Panc1 (cell line): ENCODE measurements at regions not wholly inside any gene's neighbourhood (a gene's known extent, or its start where the extent isn't known, plus 50 kb on each side); places are given as distances from the start of the nearest gene placed in this dataset.

Source experiments
- ATAC-seq: fragments of 200-7000 bp; cut with Tn5 transposase; 2 replicates; pipeline ENCODE4 v1.9.1; 2020; ENCODE audit warnings: mild to moderate bottlenecking, moderate library complexity
- BruUV-seq: library from RNA; stranded (reverse); fragments of 400-500 nt; replicated peaks from 2 replicates; lab custom pipeline; 2021; lab: Mats Ljungman, UMichigan
- CTCF ChIA-PET: fragments of 300-600 bp; sonication (Branson Sonifier 250); formaldehyde crosslinking; loops from one replicate; lab custom pipeline; 2022; ENCODE audit warnings: antibody characterized with exemption; lab: Charles Lee
- POLR2A ChIA-PET: fragments of 300-600 bp; sonication (Branson Sonifier 250); formaldehyde crosslinking; loops from one replicate; lab custom pipeline; 2022; ENCODE audit warnings: antibody characterized with exemption; lab: Charles Lee
- DNase-seq: peaks from one replicate; pipeline ENCODE4 v3.0.0-alpha.2; 2010; ENCODE audit warnings: low read depth, low spot score
- H3K27ac ChIP-seq: 2 replicates; pipeline ENCODE4 v1.5.1; 2011; ENCODE audit warnings: mild to moderate bottlenecking, low read length, inconsistent platforms
- H3K27me3 ChIP-seq: fragments of 200-500 bp; sonication (Bioruptor generic); 2 replicates; pipeline ENCODE4 v1.6.0; 2014; ENCODE audit warnings: low read length, inconsistent platforms; ENCODE audit not compliant: control insufficient read depth, insufficient read depth
- H3K36me3 ChIP-seq: fragments of 200-500 bp; sonication (Bioruptor generic); 2 replicates; pipeline ENCODE4 v1.5.1; 2014; ENCODE audit warnings: inconsistent platforms, mild to moderate bottlenecking, low read length, moderate library complexity; ENCODE audit not compliant: control insufficient read depth, insufficient read depth
- H3K4me1 ChIP-seq: 2 replicates; pipeline ENCODE4 v1.5.1; 2011; ENCODE audit warnings: inconsistent platforms, mild to moderate bottlenecking, low read length, moderate library complexity; ENCODE audit not compliant: control insufficient read depth, insufficient read depth
- H3K4me3 ChIP-seq, 2 experiments: 2 replicates each; pipeline ENCODE4 v1.5.1; 2011 to 2012; ENCODE audit warnings: low read depth in 2 of 2, low read length in 2 of 2, mild to moderate bottlenecking in 2 of 2, inconsistent platforms in 1 of 2, moderate library complexity in 1 of 2
- H3K9me3 ChIP-seq: fragments of 200-500 bp; sonication (Bioruptor generic); 2 replicates; pipeline ENCODE4 v1.5.1; 2014; ENCODE audit warnings: low read depth, mild to moderate bottlenecking, inconsistent platforms, low read length, moderate library complexity; ENCODE audit not compliant: control insufficient read depth, insufficient read depth
- POLR2AphosphoS5 ChIP-seq: IDR thresholded peaks from 2 replicates; pipeline ENCODE4 v1.6.1; 2012; ENCODE audit warnings: mild to moderate bottlenecking, low read depth, low read length, moderate library complexity
- SIN3A ChIP-seq: IDR thresholded peaks from 2 replicates; pipeline ENCODE4 v1.6.1; 2012; ENCODE audit warnings: low read depth, mild to moderate bottlenecking, low read length, moderate library complexity, borderline replicate concordance; ENCODE audit not compliant: insufficient read depth
- TCF7L2 ChIP-seq: IDR thresholded peaks from 2 replicates; pipeline ENCODE4 v1.6.1; 2011; ENCODE audit warnings: mild to moderate bottlenecking, low read depth, low read length, inconsistent platforms
- in situ Hi-C: cut with HindIII; loops from 2 replicates; pipeline ENCODE4 v1.10.0; 2016; ENCODE audit warnings: low sequenced_read_pairs, low pct_unique_long_range_greater_than_20kb
- intact Hi-C: fragments of 100-400 bp; cut with micrococcal nuclease; formaldehyde crosslinking; loops from one replicate; pipeline ENCODE4 v1.10.0; 2022; ENCODE audit not compliant: unreplicated experiment
- TF ChIP-seq, protein P1 (sequence below): fragments of 450-650 bp; IDR thresholded peaks from 2 replicates; pipeline ENCODE4 v1.5.1; 2017; ENCODE audit warnings: mild to moderate bottlenecking
- TF ChIP-seq, protein P2 (sequence below), 2 experiments: IDR thresholded peaks; 2 replicates each; pipeline ENCODE4 v1.6.1; 2011 to 2012; ENCODE audit warnings: low read depth in 2 of 2, control low read depth in 1 of 2, low read length in 1 of 2, mild to moderate bottlenecking in 1 of 2, moderate library complexity in 1 of 2; ENCODE audit not compliant: insufficient read depth in 1 of 2

DNA sequence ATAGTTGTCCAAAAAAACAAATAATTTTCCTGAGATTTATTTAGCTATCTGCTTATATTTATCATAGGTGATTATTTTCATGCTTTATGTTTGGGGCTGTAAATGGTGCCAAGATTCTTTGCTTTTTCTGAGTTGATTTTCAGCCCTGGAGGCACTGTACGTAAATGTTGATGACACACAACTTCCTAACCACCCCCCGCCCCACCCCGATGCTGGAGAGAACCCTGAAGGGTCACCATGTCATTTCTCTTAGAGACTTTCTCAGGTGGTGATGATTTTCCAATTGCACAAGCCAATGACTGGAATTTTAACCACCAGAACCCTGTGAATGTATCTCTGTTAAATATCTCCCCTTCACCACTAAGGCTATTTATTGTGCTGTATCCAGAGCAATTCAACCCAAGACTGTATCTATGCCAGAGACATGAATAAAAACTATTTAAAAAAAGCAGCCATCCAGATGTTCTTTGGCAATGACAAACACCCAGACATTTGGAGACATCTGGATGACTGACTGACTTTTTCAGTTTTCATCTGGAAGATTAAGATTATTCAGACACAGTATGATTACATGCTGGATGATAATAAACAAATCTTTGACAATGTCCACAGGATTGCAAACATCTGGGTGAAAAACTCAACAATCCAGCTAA is 346.0 kb downstream of the LMX1A start:
- no peaks in the 10 kb centered on the region for H3K27me3 ChIP-seq
- no peaks in the 10 kb centered on the region for H3K36me3 ChIP-seq
- no peak overlapping the region for H3K27ac ChIP-seq
- intact Hi-C loops = no loop called here
- POLR2A ChIA-PET = no interaction called here
- DNase-seq = no peak
- in situ Hi-C loops = no loop called here
- CTCF ChIA-PET = no interaction called here
- no peaks in the 10 kb centered on the region for H3K9me3 ChIP-seq
- H3K4me3 ChIP-seq = no peak overlapping the region
- no peak for ATAC-seq
- no TSS peak for BruUV-seq
- H3K4me1 ChIP-seq = no peaks in the 10 kb centered on the region
- TF ChIP-seq, protein P1, sequence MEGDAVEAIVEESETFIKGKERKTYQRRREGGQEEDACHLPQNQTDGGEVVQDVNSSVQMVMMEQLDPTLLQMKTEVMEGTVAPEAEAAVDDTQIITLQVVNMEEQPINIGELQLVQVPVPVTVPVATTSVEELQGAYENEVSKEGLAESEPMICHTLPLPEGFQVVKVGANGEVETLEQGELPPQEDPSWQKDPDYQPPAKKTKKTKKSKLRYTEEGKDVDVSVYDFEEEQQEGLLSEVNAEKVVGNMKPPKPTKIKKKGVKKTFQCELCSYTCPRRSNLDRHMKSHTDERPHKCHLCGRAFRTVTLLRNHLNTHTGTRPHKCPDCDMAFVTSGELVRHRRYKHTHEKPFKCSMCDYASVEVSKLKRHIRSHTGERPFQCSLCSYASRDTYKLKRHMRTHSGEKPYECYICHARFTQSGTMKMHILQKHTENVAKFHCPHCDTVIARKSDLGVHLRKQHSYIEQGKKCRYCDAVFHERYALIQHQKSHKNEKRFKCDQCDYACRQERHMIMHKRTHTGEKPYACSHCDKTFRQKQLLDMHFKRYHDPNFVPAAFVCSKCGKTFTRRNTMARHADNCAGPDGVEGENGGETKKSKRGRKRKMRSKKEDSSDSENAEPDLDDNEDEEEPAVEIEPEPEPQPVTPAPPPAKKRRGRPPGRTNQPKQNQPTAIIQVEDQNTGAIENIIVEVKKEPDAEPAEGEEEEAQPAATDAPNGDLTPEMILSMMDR = no peak
- TF ChIP-seq TCF7L2 = no peak
- TF ChIP-seq, protein P2, sequence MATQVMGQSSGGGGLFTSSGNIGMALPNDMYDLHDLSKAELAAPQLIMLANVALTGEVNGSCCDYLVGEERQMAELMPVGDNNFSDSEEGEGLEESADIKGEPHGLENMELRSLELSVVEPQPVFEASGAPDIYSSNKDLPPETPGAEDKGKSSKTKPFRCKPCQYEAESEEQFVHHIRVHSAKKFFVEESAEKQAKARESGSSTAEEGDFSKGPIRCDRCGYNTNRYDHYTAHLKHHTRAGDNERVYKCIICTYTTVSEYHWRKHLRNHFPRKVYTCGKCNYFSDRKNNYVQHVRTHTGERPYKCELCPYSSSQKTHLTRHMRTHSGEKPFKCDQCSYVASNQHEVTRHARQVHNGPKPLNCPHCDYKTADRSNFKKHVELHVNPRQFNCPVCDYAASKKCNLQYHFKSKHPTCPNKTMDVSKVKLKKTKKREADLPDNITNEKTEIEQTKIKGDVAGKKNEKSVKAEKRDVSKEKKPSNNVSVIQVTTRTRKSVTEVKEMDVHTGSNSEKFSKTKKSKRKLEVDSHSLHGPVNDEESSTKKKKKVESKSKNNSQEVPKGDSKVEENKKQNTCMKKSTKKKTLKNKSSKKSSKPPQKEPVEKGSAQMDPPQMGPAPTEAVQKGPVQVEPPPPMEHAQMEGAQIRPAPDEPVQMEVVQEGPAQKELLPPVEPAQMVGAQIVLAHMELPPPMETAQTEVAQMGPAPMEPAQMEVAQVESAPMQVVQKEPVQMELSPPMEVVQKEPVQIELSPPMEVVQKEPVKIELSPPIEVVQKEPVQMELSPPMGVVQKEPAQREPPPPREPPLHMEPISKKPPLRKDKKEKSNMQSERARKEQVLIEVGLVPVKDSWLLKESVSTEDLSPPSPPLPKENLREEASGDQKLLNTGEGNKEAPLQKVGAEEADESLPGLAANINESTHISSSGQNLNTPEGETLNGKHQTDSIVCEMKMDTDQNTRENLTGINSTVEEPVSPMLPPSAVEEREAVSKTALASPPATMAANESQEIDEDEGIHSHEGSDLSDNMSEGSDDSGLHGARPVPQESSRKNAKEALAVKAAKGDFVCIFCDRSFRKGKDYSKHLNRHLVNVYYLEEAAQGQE (IDR thresholded peaks at IDR 0.05; ENCODE audit: insufficient read depth in 1 of 2, low read depth in 2 of 2, low read length in 1 of 2) = no peak
- no peak for TF ChIP-seq POLR2AphosphoS5
- TF ChIP-seq SIN3A = no peak

DNA sequence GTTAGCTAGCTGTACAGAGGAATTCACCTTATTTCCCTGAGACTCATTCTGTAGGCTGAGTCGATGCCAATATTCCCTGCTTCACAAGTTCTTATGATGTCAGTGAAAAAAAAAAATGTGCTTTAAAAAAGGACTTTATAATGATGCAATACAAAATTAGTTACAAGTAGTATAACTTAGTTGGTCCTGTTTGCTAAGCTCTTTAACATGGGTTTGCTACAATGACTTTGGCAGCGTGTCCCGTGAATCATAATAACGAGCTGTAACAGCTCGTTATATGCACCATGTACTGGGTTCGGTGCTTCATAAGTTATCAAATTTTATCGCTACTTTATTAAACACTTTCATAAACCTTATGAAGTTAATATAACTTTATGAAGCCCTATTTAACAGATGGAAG is 349.7 kb downstream of the LMX1A start:
- ATAC-seq (no peak), DNase-seq (no peak)
- H3K9me3 ChIP-seq = no peaks in the 10 kb centered on the region
- no peak overlapping the region for H3K4me3 ChIP-seq
- H3K4me1 ChIP-seq = no peaks in the 10 kb centered on the region
- intact Hi-C loops = no loop called here
- H3K36me3 ChIP-seq = no peaks in the 10 kb centered on the region
- CTCF ChIA-PET = no interaction called here
- TF ChIP-seq SIN3A = no peak
- no peak for TF ChIP-seq POLR2AphosphoS5
- TF ChIP-seq TCF7L2 = no peak
- TF ChIP-seq, protein P1 = no peak
- in situ Hi-C loops = no loop called here
- no TSS peak for BruUV-seq
- no peak overlapping the region for H3K27ac ChIP-seq
- POLR2A ChIA-PET = interaction anchor here (0.7 kb wide), 1 partner anchor 191 kb away, joined by 3 read pairs; no protein-coding TSS in a partner anchor
- no peaks in the 10 kb centered on the region for H3K27me3 ChIP-seq
